CD4-positive, alpha-beta T cell treated with Interleukin-6 for 4 hours (primary cell): ENCODE measurements at regions not wholly inside any gene's neighbourhood (a gene's known extent, or its start where the extent isn't known, plus 50 kb on each side); places are given as distances from the start of the nearest gene placed in this dataset.
"Not testable (repeated sequence)": the region's sequence is repeated elsewhere in the genome, so short reads cannot be mapped to it uniquely, and the experiment has no call there.

Source experiments
- DNase-seq: peaks from one replicate; pipeline ENCODE4 v3.0.0-alpha.2; 2020; ENCODE audit warnings: mixed read lengths

DNA sequence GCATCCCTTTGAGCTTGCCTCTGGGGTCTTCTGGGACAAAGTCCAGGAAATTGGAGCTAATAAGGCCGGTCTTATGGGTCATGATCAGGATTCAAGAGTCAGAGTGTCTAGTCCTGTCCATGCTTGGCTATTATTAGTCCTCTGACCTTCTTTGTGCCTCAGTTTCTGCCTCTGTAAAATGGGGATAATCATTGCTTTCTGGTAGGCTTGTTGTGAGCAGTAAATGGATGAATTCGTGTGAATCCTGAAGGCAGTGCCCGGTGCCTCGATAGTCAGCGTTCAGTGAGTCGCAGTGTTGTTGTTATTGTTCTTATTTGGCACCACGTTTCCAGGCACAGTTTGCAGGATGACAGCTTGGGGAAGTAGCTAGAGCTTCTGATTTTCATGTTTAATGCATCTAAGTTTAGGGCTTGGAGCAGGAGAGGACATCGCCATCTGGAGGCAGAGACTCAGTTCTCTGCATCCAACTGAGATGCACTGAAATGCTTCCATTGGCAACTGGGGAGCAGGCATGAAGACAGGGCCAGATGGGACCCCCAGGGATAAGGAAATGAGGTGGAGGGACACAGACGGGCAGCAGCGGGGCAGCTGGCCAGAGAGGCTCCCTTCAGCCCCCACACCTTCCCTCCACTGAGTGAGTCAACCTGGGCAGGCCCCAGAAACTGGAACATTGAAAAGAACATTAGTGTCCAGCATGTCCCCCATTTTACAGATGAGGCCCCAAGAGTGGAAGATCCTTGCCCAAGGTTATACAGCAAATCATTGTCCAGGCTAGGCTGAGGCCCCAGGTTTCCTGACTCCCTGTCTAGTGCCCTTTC, 160.3 kb downstream of the PTPRU start:
- DNase-seq = no peak

GRCh38 chr1:29395736-29396437, 159.6 kb downstream of the PTPRU start:
- no peak for DNase-seq

DNA sequence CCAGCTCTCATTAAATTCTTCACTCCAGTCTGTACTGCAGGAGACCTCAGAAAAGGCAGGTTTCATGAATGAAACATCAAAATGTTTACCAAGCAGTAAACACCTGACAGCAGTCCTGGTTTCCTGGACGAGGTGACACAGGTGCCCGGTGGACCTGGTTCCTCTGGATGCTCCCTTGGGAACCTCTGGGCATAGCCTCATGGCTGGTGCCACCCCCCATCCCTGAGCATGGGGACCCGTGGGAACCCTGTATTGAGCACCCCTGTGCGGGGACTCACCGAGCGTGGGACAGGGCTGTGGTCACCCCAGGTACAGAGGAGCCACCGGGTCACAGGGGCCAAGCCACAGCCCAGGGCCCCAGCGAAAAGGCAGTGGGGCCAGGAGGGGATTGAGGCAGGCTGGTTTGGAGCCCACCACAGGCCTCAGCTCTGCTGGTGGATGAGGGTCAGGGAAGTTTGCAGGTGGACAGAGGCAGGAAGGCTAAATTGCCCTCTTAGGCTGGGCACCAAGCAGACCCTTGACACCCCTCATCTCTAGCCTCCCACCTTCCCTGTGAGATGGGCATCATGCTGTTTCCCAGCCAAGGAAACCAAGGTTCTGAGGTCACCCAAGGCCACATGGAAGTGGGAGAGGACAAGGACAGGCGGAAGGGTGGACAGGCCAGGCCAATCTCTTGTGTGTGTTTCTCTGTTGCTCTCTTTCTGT, 158.4 kb downstream of the PTPRU start:
- DNase-seq = no peak

GRCh38 chr1:29393451-29393826, 157.1 kb downstream of the PTPRU start:
- no peak for DNase-seq

GRCh38 chr1:29392486-29393450, 156.4 kb downstream of the PTPRU start:
- DNase-seq = no peak

DNA sequence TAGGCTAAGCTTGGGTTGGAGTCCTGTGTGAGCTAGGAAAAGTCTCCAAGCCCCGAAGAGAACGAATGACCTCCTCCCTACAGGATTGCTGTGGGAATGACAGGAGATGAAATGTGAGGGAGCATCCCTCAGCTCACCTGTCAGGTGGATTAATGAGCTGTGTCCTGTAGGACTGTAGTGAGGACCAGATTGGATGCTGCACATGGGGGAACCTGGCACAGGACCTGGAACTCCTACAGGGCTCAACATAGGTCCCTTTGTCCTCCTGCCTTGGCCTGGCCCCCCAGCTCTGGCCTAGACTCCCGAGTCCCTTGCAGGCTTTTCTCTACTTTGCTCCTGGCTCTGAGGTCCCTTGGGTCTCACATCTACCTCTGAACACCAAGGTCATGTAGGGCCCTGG, 155.7 kb downstream of the PTPRU start:
- no peak for DNase-seq

GRCh38 chr1:29391362-29391880, 155.1 kb downstream of the PTPRU start:
- DNase-seq = no peak

- DNase-seq = no peak
Observed at GRCh38 chr1:29390491-29391361, 154.4 kb downstream of the PTPRU start.

- DNase-seq = no peak
Observed at GRCh38 chr1:29390075-29390474, 153.8 kb downstream of the PTPRU start.

GRCh38 chr1:29389533-29390041, 153.3 kb downstream of the PTPRU start:
- no peak for DNase-seq

- no peak for DNase-seq
Observed at GRCh38 chr1:29388884-29389283, 152.6 kb downstream of the PTPRU start.

- no peak for DNase-seq
Observed at GRCh38 chr1:29388170-29388569, 151.8 kb downstream of the PTPRU start.

- no peak for DNase-seq
Observed at GRCh38 chr1:29387210-29387609, 150.9 kb downstream of the PTPRU start.

GRCh38 chr1:29386453-29386852, 150.1 kb downstream of the PTPRU start:
- not testable (repeated sequence) for DNase-seq

- DNase-seq = no peak
Observed at GRCh38 chr1:29385966-29386365, 149.6 kb downstream of the PTPRU start.

GRCh38 chr1:29384496-29385015, 148.2 kb downstream of the PTPRU start:
- DNase-seq = no peak

GRCh38 chr1:29383746-29384371, 147.5 kb downstream of the PTPRU start:
- DNase-seq = no peak

GRCh38 chr1:29382851-29383745, 146.8 kb downstream of the PTPRU start:
- no peak for DNase-seq

GRCh38 chr1:29381426-29381825, 145.1 kb downstream of the PTPRU start:
- DNase-seq = no peak
